Occipital lobe (tissue), 1 donor: ENCODE measurements at regions not wholly inside any gene's neighbourhood (a gene's known extent, or its start where the extent isn't known, plus 50 kb on each side); places are given as distances from the start of the nearest gene placed in this dataset.

Experiments used
- DNase-seq: peaks from one replicate; lab custom pipeline; 2025; lab: John Stamatoyannopoulos, UW

DNA sequence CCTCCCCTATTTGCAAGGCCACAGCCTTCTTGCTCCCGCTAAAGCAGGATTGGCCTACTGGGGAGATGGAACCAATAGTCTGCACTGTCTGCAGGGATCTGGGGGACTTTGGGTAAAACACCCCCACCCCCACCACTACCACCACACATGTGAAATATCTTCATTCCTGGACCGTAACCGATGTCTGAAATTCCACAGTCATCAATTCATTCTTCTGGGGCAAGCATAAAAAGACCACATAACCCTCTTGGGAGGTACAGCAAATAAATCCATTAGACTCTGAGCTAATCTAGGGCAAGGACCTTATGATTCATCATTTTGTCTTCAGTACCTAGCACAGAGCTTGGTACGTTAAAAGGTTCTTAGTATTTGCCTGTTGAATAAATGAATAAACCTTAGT lies 307.8 kb downstream of the GPAM start:
- no peak for DNase-seq

GRCh38 chr10:111877258-111877657 lies 306.3 kb downstream of the GPAM start:
- no peak for DNase-seq

DNA sequence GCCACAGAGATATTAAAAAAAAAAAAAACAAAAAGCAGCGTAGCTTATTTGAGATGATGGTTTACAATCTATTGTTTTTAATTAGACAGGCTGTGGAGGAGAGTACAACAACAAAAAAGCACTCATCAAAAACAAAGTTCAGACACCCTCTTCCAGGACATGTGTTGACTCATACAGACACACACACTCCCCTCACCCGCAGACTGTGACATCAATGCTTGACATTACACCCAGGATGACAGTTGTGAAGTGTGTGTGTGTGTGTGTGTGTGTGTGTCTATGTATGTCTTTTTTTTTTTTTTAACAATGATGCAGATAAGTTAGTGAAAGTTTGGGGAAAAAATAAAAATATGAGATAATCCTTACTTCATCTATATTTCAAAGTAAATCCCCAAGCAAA lies 303.6 kb downstream of the GPAM start:
- DNase-seq = no peak

DNA sequence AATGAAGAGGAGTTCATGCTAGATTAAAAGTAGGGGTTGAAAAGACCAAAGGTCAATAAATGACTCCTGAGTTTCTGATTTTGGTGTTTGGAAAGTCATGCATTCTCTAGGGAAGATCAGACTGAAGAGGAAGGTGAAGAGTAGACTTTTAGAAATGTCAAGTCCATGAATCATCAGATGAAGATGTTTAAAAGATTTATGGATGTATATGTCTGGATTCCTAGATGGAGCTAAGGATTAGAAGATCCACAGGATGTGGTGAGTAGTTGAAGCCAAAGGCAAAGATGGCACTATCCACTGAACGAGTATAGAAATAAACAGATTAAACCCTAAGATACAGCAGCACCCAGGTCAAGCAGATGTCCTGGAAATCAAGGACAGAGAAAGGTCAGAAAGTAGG lies 298.5 kb downstream of the GPAM start:
- no peak for DNase-seq

DNA sequence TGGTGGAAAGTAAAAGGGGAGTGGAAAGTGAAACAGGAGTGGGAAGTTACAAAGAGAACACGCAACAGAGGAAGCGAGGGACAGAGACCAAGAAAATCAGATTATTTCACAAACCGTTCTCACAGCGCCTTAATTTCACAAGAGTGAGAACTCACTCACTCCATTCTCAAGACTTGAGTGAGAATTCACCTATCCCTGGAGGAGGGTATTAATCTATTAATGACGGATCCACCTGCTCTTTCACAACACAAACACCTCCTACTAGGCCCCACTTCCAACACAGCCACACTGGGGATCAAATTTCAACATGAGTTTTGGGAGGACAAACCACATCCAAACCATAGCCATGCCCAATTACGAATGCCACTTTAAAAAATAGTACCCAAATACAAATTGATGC lies 297.6 kb downstream of the GPAM start:
- no peak for DNase-seq

DNA sequence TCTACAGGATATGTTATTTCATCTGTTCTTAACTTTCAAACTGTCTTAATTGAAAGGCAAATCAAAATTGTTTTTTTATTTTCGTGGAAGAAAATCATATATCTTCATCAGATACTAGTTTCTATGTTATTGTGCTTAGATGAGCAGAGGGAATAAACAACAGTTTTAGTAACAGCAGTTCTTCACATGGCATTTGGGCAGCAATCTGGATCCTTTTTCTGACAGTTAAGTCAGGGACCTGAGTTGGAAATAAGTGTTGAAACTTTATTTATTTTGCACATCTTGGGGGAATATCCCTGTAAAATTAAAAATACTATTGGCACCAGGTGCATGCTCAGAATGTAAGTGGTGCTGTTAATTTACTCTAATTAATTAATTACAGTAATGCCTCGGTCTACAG lies 296.3 kb downstream of the GPAM start:
- no peak for DNase-seq

GRCh38 chr10:111890046-111890445 lies 293.5 kb downstream of the GPAM start:
- no peak for DNase-seq

DNA sequence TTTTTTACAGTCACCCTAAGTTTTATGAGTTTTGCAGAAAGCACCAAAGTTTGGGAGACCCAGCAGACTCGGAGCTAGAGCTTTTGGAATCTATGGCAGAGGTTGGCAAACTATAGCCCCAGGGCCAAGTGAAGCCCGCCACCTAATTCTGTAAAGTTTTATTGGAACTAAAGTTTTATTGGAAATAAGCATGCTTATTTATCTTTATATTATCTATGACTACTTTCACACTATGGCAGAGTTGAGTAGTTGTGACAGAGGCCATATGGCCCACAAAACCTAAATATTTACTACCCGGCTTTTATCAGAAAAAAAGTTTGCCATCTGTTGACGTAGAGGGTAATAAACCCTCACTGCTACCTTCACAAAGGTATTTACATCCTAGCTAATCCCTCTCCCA lies 267.6 kb downstream of the GPAM start:
- no peak for DNase-seq

- DNase-seq = no peak
Observed at GRCh38 chr10:111921821-111922220, 261.7 kb downstream of the GPAM start.

- DNase-seq = no peak
Observed at GRCh38 chr10:111923032-111923431, 260.5 kb downstream of the GPAM start.

GRCh38 chr10:111926286-111926685 lies 257.3 kb downstream of the GPAM start:
- no peak for DNase-seq

- no peak for DNase-seq
Observed at GRCh38 chr10:111933937-111934336, 249.6 kb downstream of the GPAM start.

DNA sequence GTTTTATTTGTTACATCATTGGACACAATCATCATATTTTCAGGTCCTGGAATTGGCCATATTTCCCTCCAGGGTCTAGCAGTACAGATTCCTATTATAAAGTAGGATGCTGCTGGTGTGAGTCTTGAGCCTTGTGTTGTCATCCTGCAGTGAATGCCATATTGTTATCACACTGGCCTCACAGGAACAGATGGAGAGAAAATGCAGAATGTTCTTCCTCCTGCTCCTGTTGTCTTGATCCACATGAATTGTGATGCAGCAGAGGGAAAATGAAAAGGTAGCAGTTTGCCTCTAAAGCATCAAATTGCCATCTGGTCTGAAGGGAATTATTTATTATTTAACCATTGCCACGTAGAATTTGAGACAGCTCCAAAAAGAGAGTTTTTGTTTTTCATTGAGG lies 248.6 kb downstream of the GPAM start:
- DNase-seq = no peak

- DNase-seq = no peak
Observed at GRCh38 chr10:111936143-111936542, 247.4 kb downstream of the GPAM start.

GRCh38 chr10:111944331-111944730 lies 239.2 kb downstream of the GPAM start:
- no peak for DNase-seq

DNA sequence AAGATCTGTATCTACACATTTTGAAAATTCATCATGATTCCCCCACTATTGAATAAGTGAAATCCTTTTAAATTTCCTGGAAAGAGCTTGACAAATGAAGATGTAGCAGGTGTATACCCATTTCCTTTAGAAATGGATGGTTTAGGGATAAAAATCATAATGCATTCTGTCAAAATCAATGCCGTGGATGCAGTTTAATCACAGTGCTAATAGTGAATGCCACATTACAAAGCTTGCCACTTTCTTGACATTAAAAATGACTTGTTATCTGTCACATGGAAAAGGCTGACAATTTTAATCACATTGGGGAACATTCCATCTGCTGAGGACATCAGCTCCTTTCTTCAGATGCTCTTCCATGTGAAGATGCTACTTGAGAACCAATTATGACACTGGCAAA lies 229.6 kb downstream of the GPAM start:
- DNase-seq = no peak

DNA sequence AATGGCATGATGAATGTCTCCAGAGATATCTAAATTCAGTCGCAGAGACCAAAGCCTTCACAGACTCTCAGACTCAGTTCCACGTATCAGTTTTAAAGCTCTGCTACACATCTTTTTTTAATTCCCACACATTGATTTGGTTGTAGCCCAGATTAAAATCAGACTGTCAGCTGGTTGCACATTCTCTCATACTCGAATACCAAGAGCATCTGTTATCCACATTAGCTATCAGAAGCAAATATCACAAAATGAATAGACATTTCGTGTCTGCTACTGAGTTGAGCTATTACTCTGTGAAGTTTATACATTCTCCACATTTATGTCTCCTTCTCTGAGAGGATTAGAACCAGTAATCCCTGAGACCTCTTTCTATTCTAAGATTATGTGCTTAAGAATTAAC lies 229.2 kb downstream of the GPAM start:
- DNase-seq = no peak

- DNase-seq = no peak
Observed at GRCh38 chr10:111956841-111957240, 226.7 kb downstream of the GPAM start.

DNA sequence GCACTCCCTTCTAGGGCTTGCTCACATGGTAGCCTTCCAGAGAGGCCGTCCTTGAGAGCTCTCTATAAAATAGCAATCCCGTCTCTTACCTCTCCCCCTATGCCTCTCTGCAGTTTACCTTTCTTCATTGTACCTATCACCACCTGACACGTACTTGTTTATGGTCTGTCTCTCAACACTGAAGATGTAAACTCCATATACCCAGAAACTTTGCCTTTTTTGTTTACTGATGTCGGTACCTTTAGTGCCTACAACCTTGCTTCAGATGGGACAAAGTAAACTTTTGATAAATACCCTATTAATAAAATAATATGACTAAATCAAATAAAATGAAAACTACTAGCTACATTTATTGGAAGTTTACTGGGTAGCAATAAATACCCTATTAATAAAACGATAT lies 220.6 kb downstream of the GPAM start:
- DNase-seq = no peak

- no peak for DNase-seq
Observed at GRCh38 chr10:111967116-111967515, 216.4 kb downstream of the GPAM start.

- DNase-seq = no peak
Observed at GRCh38 chr10:111967547-111967946, 216.0 kb downstream of the GPAM start.

- DNase-seq = no peak
Observed at GRCh38 chr10:111968647-111969046, 214.9 kb downstream of the GPAM start.

GRCh38 chr10:111970111-111970510 lies 213.5 kb downstream of the GPAM start:
- DNase-seq = no peak

GRCh38 chr10:111972109-111972508 lies 211.5 kb downstream of the GPAM start:
- DNase-seq = no peak

GRCh38 chr10:111973306-111973705 lies 210.3 kb downstream of the GPAM start:
- DNase-seq = no peak
